A549 (cell line): ENCODE measurements at regions not wholly inside any gene's neighbourhood (a gene's known extent, or its start where the extent isn't known, plus 50 kb on each side); places are given as distances from the start of the nearest gene placed in this dataset.

Source experiments
- ATAC-seq, 2 experiments: fragments of 200-7000 bp in 1 of 2; fragments of >200 bp in 1 of 2; cut with Nextera tagmentation in 1 of 2; cut with Tn5 transposase in 1 of 2; 3 replicates each; pipeline versions ENCODE4 v1.8.0 to v1.9.1; 2018 to 2020; ENCODE audit warnings: mild to moderate bottlenecking in 1 of 2, moderate library complexity in 1 of 2
- CTCF ChIA-PET: fragments of 300-600 bp; sonication (Branson Sonifier 250); formaldehyde crosslinking; extraction: SDS; loops from one replicate; lab custom pipeline; 2021; ENCODE audit warnings: antibody characterized with exemption, inconsistent platforms; lab: Yijun Ruan, JAX
- POLR2A ChIA-PET: fragments of 350-600 bp; formaldehyde crosslinking; extraction: SDS; loops from one replicate; lab custom pipeline; 2021; ENCODE audit warnings: antibody characterized with exemption, inconsistent platforms; lab: Yijun Ruan, JAX
- DNase-seq, 2 experiments: peaks; one replicate each; pipeline versions ENCODE4 v3.0.0 to v3.0.0-alpha.2; 2011 to 2016; ENCODE audit warnings: low read depth in 1 of 2, low spot score in 1 of 2
- FAIRE-seq: peaks from 2 replicates; lab custom pipeline; 2011; peaks lifted over from hg19 to GRCh38; lab: Jason Lieb, UNC
- H3K27ac ChIP-seq, 2 experiments: fragments of >200 bp; sonication (Bioruptor Twin); formaldehyde crosslinking; 3 replicates each; pipeline ENCODE4 v1.5.1; 2016 to 2017
- H3K4me1 ChIP-seq: fragments of >200 bp; sonication (Bioruptor Twin); formaldehyde crosslinking; 3 replicates; pipeline ENCODE4 v1.6.1; 2016
- H3K4me2 ChIP-seq: fragments of >200 bp; sonication (Bioruptor Twin); formaldehyde crosslinking; 3 replicates; pipeline ENCODE4 v1.6.1; 2016
- H3K4me3 ChIP-seq: fragments of >200 bp; sonication (Bioruptor Twin); formaldehyde crosslinking; 3 replicates; pipeline ENCODE4 v1.5.1; 2016
- H3K9me3 ChIP-seq: fragments of >200 bp; sonication (Bioruptor Twin); formaldehyde crosslinking; 3 replicates; pipeline ENCODE4 v1.6.1; 2016
- BHLHE40 ChIP-seq: IDR thresholded peaks from 2 replicates; pipeline ENCODE4 v1.6.1; 2012; ENCODE audit warnings: low read depth, low read length, inconsistent platforms
- CBX8 ChIP-seq: fragments of 200-600 bp; sonication (generic); IDR thresholded peaks from 2 replicates; pipeline ENCODE4 v1.6.1; 2016
- CTCF ChIP-seq: fragments of >200 bp; sonication (Bioruptor Twin); formaldehyde crosslinking; IDR thresholded peaks from 3 replicates; pipeline ENCODE4 v1.5.1; 2016
- E2F6 ChIP-seq: IDR thresholded peaks from 2 replicates; pipeline ENCODE4 v1.6.1; 2012; ENCODE audit warnings: low read depth, borderline replicate concordance
- EHF ChIP-seq: fragments of 250-450 bp; sonication (Bioruptor Pico); IDR thresholded peaks from 2 replicates; pipeline ENCODE4 v1.5.0; 2020; ENCODE audit warnings: mild to moderate bottlenecking
- EHMT2 ChIP-seq: fragments of 200-600 bp; sonication (generic); IDR thresholded peaks from 2 replicates; pipeline ENCODE4 v1.6.1; 2016; ENCODE audit warnings: antibody characterized with exemption, low read depth, mild to moderate bottlenecking, moderate library complexity
- ESRRA ChIP-seq: fragments of 150-350 bp; IDR thresholded peaks from 2 replicates; pipeline ENCODE4 v1.6.1; 2014; ENCODE audit warnings: mild to moderate bottlenecking, low read length, borderline replicate concordance
- FOSB ChIP-seq: fragments of 250-450 bp; sonication (Bioruptor Pico); IDR thresholded peaks from 2 replicates; pipeline ENCODE4 v1.5.0; 2020; ENCODE audit warnings: mild to moderate bottlenecking, moderate library complexity
- FOXS1 ChIP-seq: fragments of 250-450 bp; sonication (Bioruptor Pico); IDR thresholded peaks from 2 replicates; pipeline ENCODE4 v1.5.0; 2020; ENCODE audit warnings: mild to moderate bottlenecking, moderate library complexity
- HES2 ChIP-seq: fragments of >200 bp; sonication (Bioruptor Twin); formaldehyde crosslinking; IDR thresholded peaks from 2 replicates; pipeline ENCODE4 v1.6.1; 2016
- KDM5A ChIP-seq: fragments of 200-600 bp; sonication (generic); IDR thresholded peaks from 2 replicates; pipeline ENCODE4 v1.6.1; 2016; ENCODE audit warnings: antibody characterized with exemption, mild to moderate bottlenecking
- MAFK ChIP-seq: fragments of 450-650 bp; IDR thresholded peaks from 2 replicates; pipeline ENCODE4 v1.6.1; 2014; ENCODE audit not compliant: partially characterized antibody
- MYC ChIP-seq: IDR thresholded peaks from 2 replicates; pipeline ENCODE4 v1.6.1; 2012; ENCODE audit warnings: mild to moderate bottlenecking, inconsistent platforms, low read length, improper control_type of control experiment, borderline replicate concordance
- NPAS2 ChIP-seq: fragments of 250-450 bp; sonication (Bioruptor Pico); IDR thresholded peaks from 2 replicates; pipeline ENCODE4 v1.8.0; 2022; ENCODE audit warnings: mild to moderate bottlenecking, moderate library complexity, borderline replicate concordance
- NR3C1 ChIP-seq: fragments of >200 bp; sonication (Bioruptor Twin); formaldehyde crosslinking; IDR thresholded peaks from 3 replicates; pipeline ENCODE4 v1.6.1; 2017
- PBX3 ChIP-seq: IDR thresholded peaks from 2 replicates; pipeline ENCODE4 v1.6.1; 2012
- RAD21 ChIP-seq, 2 experiments: fragments of >200 bp in 1 of 2; sonication (Bioruptor Twin) in 1 of 2; formaldehyde crosslinking in 1 of 2; IDR thresholded peaks in 1 of 2; conservative IDR thresholded peaks in 1 of 2; 2 replicates in 1 of 2; 3 replicates in 1 of 2; pipeline ENCODE4 v1.6.1; 2012 to 2018; ENCODE audit warnings: inconsistent platforms in 1 of 2
- REST ChIP-seq: fragments of 200-600 bp; sonication (generic); IDR thresholded peaks from 2 replicates; pipeline ENCODE4 v1.6.1; 2016; ENCODE audit warnings: antibody characterized with exemption, mild to moderate bottlenecking, moderate library complexity
- SMC3 ChIP-seq: fragments of >200 bp; sonication (Bioruptor Twin); formaldehyde crosslinking; IDR thresholded peaks from 3 replicates; pipeline ENCODE4 v1.6.1; 2018; ENCODE audit warnings: inconsistent platforms
- TFCP2L1 ChIP-seq: fragments of 250-450 bp; sonication (Bioruptor Pico); IDR thresholded peaks from 2 replicates; pipeline ENCODE4 v1.5.0; 2021; ENCODE audit warnings: mild to moderate bottlenecking
- TP53 ChIP-seq: fragments of 250-450 bp; sonication (Bioruptor Pico); IDR thresholded peaks from 2 replicates; pipeline ENCODE4 v1.5.0; 2021; ENCODE audit warnings: mild to moderate bottlenecking, moderate library complexity
- ZC3H11A ChIP-seq: fragments of 450-650 bp; IDR thresholded peaks from 2 replicates; pipeline ENCODE4 v1.6.1; 2014; ENCODE audit warnings: antibody characterized with exemption, mild to moderate bottlenecking
- ZFP36 ChIP-seq: fragments of 450-650 bp; IDR thresholded peaks from 2 replicates; pipeline ENCODE4 v1.6.1; 2014; ENCODE audit warnings: borderline replicate concordance; ENCODE audit not compliant: partially characterized antibody
- ZNF302 ChIP-seq: fragments of 250-450 bp; sonication (Bioruptor Pico); IDR thresholded peaks from 2 replicates; pipeline ENCODE4 v1.9.0; 2021; ENCODE audit warnings: inconsistent platforms, mild to moderate bottlenecking, moderate library complexity
- WGBS: methylation state at CpG from one replicate; pipeline ENCODE4 v1.1.6; 2017; ENCODE audit errors: missing lambda C conversion rate; 5-methylcytosine and 5-hydroxymethylcytosine counted together

- no peak for DNase-seq
- H3K4me2 ChIP-seq: no peak overlapping the region
- no peak overlapping the region for H3K27ac ChIP-seq
- ChIA-PET POLR2A (no interaction called here), CTCF (interaction anchor here (0.6 to 1.4 kb wide), 3 partner anchors 16 to 796 kb away, joined by 3 read pairs; no protein-coding TSS in a partner anchor)
- ATAC-seq: no peak
- H3K4me1 ChIP-seq: no peaks in the 10 kb centered on the region
- no peak for TF ChIP-seq KDM5A
- TF ChIP-seq EHMT2: no peak
- H3K9me3 ChIP-seq: no peaks in the 10 kb centered on the region; the same call in 2 of the 3 replicates
- H3K4me3 ChIP-seq: no peak overlapping the region
- FAIRE-seq: no peak
- 6% methylated on average over 4 of the region's 4 CpGs for WGBS
These were observed 111.8 kb upstream of the RGMA start for GRCh38 chr15:93200837-93201226.

- 2% methylated on average over 6 of the region's 6 CpGs for WGBS
- FAIRE-seq (peak; percentile 67), DNase-seq (no peak), ATAC-seq (no peak)
- CTCF ChIA-PET: no interaction called here
- H3K9me3 ChIP-seq: no peaks in the 10 kb centered on the region; the same call in 2 of the 3 replicates
- POLR2A ChIA-PET: no interaction called here
- TF ChIP-seq E2F6: no peak
- TF ChIP-seq ZFP36: no peak
- no peak for TF ChIP-seq NR3C1
- TF ChIP-seq TP53 (CRISPR knock-in tag): no peak
- TF ChIP-seq ESRRA: no peak
- no peak for TF ChIP-seq MAFK
- TF ChIP-seq MYC: no peak
- TF ChIP-seq TFCP2L1 (CRISPR knock-in tag): no peak
- no peak for TF ChIP-seq BHLHE40
- TF ChIP-seq HES2: no peak
- TF ChIP-seq CTCF: no peak
- TF ChIP-seq EHF (CRISPR knock-in tag): no peak
- no peak for TF ChIP-seq RAD21 (conservative IDR thresholded peaks at IDR 0.05 in 1 of 2, IDR thresholded peaks at IDR 0.05 in 1 of 2)
- TF ChIP-seq ZNF302 (CRISPR knock-in tag): no peak
- H3K4me3 ChIP-seq: no peak overlapping the region
- H3K4me1 ChIP-seq: no peaks in the 10 kb centered on the region
- H3K4me2 ChIP-seq: no peak overlapping the region
- no peak overlapping the region for H3K27ac ChIP-seq
These were observed 111.2 kb upstream of the RGMA start for GRCh38 chr15:93200081-93200836.

- Histone ChIP-seq H3K9me3 (no peaks in the 10 kb centered on the region; the same call in 2 of the 3 replicates), H3K4me1 (no peaks in the 10 kb centered on the region), H3K27ac (no peak overlapping the region), H3K4me3 (no peak overlapping the region), H3K4me2 (no peak overlapping the region)
- WGBS: 2% methylated on average over 5 of the region's 5 CpGs
- DNase-seq (peak in 1 of 2 experiments; percentile 14), FAIRE-seq (no peak), ATAC-seq (no peak)
- ChIA-PET POLR2A (no interaction called here), CTCF (interaction anchor here (1.0 kb wide), 1 partner anchor 10 kb away, joined by 3 read pairs; no protein-coding TSS in a partner anchor)
- TF ChIP-seq CBX8: no peak
- no peak for TF ChIP-seq BHLHE40
- no peak for TF ChIP-seq REST
- no peak for TF ChIP-seq SMC3
- no peak for TF ChIP-seq FOSB (CRISPR knock-in tag)
- TF ChIP-seq RAD21 (conservative IDR thresholded peaks at IDR 0.05 in 1 of 2, IDR thresholded peaks at IDR 0.05 in 1 of 2): no peak
- TF ChIP-seq FOXS1: no peak
- TF ChIP-seq NPAS2 (CRISPR knock-in tag): no peak
- TF ChIP-seq ZC3H11A: no peak
- no peak for TF ChIP-seq MYC
- no peak for TF ChIP-seq ZNF302 (CRISPR knock-in tag)
- no peak for TF ChIP-seq PBX3
These were observed 107.2 kb upstream of the RGMA start for GRCh38 chr15:93196135-93196670.
